OCI-LY7 (cell line): ENCODE measurements at regions not wholly inside any gene's neighbourhood (a gene's known extent, or its start where the extent isn't known, plus 50 kb on each side); places are given as distances from the start of the nearest gene placed in this dataset.

Source experiments
- BruUV-seq: library from RNA; stranded (reverse); fragments of 400-500 nt; replicated peaks from 2 replicates; lab custom pipeline; 2021; lab: Mats Ljungman, UMichigan
- CTCF ChIA-PET: fragments of 300-600 bp; sonication (Branson Sonifier 250); formaldehyde crosslinking; loops from one replicate; lab custom pipeline; 2022; ENCODE audit warnings: antibody characterized with exemption; ENCODE audit not compliant: unreplicated experiment; lab: Charles Lee
- POLR2A ChIA-PET: fragments of 300-600 bp; sonication (Branson Sonifier 250); formaldehyde crosslinking; loops from one replicate; lab custom pipeline; 2022; ENCODE audit warnings: antibody characterized with exemption; lab: Charles Lee
- DNase-seq: peaks from one replicate; pipeline ENCODE4 v3.0.0-alpha.2; 2015; ENCODE audit warnings: low spot score
- H2AFZ ChIP-seq: fragments of 200-600 bp; sonication (generic), shearing (Covaris generic); 2 replicates; pipeline ENCODE4 v1.6.1; 2014; ENCODE audit warnings: mild to moderate bottlenecking, antibody characterized with exemption, low read length, moderate library complexity
- H3K27ac ChIP-seq: fragments of 200-600 bp; sonication (generic); 2 replicates; pipeline ENCODE4 v1.5.1; 2014; ENCODE audit warnings: mixed run types, low read depth, mild to moderate bottlenecking, moderate library complexity, low read length, inconsistent platforms; ENCODE audit not compliant: poor library complexity, severe bottlenecking
- H3K36me3 ChIP-seq: fragments of 200-600 bp; sonication (generic); 2 replicates; pipeline ENCODE4 v1.6.1; 2014; ENCODE audit warnings: mild to moderate bottlenecking, antibody characterized with exemption, low read length, moderate library complexity, mixed read lengths; ENCODE audit not compliant: insufficient read depth
- H3K4me1 ChIP-seq: fragments of 200-600 bp; sonication (generic); 2 replicates; pipeline ENCODE4 v1.5.1; 2014; ENCODE audit warnings: mild to moderate bottlenecking, low read length; ENCODE audit not compliant: insufficient read depth, poor library complexity, severe bottlenecking
- H3K4me2 ChIP-seq: fragments of 200-600 bp; sonication (generic); 2 replicates; pipeline ENCODE4 v1.6.1; 2014; ENCODE audit warnings: mild to moderate bottlenecking, low read length
- H3K4me3 ChIP-seq: fragments of 200-600 bp; sonication (generic); 2 replicates; pipeline ENCODE4 v1.5.1; 2014; ENCODE audit warnings: mild to moderate bottlenecking, low read depth, low read length; ENCODE audit not compliant: poor library complexity, severe bottlenecking
- H3K79me2 ChIP-seq: fragments of 200-600 bp; sonication (generic); 2 replicates; pipeline ENCODE4 v1.6.1; 2016; ENCODE audit warnings: low read depth, mild to moderate bottlenecking, low read length, moderate library complexity, mixed read lengths; ENCODE audit not compliant: insufficient read depth
- H3K9me2 ChIP-seq: fragments of 200-600 bp; sonication (generic); 2 replicates; pipeline ENCODE4 v1.6.1; 2016; ENCODE audit warnings: mild to moderate bottlenecking, low read length, mixed read lengths; ENCODE audit not compliant: insufficient read depth
- H3K9me3 ChIP-seq: fragments of 200-600 bp; sonication (generic); 2 replicates; pipeline ENCODE4 v1.6.1; 2014; ENCODE audit warnings: mild to moderate bottlenecking, mixed run types, low read length, mixed read lengths
- H4K20me1 ChIP-seq: fragments of 200-600 bp; sonication (generic); 2 replicates; pipeline ENCODE4 v1.6.1; 2014; ENCODE audit warnings: mild to moderate bottlenecking, antibody characterized with exemption, low read length, moderate library complexity, mixed read lengths; ENCODE audit not compliant: insufficient read depth
- EZH2phosphoT487 ChIP-seq: fragments of 200-600 bp; sonication (generic); IDR thresholded peaks from 2 replicates; pipeline ENCODE4 v1.6.1; 2018; ENCODE audit warnings: low read depth, borderline replicate concordance, mild to moderate bottlenecking, mixed run types, antibody characterized with exemption, low read length, moderate library complexity, mixed read lengths
- intact Hi-C: fragments of 100-400 bp; cut with micrococcal nuclease; formaldehyde crosslinking; loops from one replicate; pipeline ENCODE4 v1.10.0; 2022; ENCODE audit not compliant: unreplicated experiment
- TF ChIP-seq, protein P1 (sequence below): fragments of 200-600 bp; sonication (generic); conservative IDR thresholded peaks from 2 replicates; pipeline ENCODE4 v1.5.1; 2014; ENCODE audit warnings: mild to moderate bottlenecking, antibody characterized with exemption, low read length, moderate library complexity, mixed read lengths

DNA sequence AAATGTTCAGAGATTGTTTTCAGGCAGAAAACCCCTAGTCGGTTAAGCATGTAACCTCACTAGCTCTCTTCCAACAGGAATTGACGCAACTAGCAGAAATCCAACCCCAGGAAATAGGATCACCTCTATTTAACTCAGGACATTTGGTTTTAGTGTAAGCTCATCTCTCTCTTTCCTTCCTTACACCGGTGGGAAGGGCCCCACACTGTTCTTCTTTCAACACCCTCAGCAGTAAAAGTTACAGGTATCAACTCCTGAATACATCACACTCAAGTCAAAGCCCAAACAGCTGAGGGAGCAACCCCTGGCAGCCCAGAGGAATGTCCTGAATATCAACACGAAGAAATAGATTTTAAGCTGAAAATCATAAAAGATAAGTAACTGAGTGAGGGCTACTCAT lies 191.2 kb upstream of the KIF2B start:
- ChIA-PET CTCF (no interaction called here), POLR2A (no interaction called here)
- intact Hi-C loops, result no loop called here
- Histone ChIP-seq H3K9me3 (no peaks in the 10 kb centered on the region), H3K79me2 (no peaks in the 10 kb centered on the region), H3K4me2 (no peak overlapping the region), H2AFZ (no peak overlapping the region), H3K36me3 (no peaks in the 10 kb centered on the region), H3K4me1 (no peaks in the 10 kb centered on the region), H3K9me2 (no peaks in the 10 kb centered on the region), H4K20me1 (no peaks in the 10 kb centered on the region), H3K27ac (no peak overlapping the region), H3K4me3 (no peak overlapping the region)
- no peak for DNase-seq
- TF ChIP-seq, protein P1, sequence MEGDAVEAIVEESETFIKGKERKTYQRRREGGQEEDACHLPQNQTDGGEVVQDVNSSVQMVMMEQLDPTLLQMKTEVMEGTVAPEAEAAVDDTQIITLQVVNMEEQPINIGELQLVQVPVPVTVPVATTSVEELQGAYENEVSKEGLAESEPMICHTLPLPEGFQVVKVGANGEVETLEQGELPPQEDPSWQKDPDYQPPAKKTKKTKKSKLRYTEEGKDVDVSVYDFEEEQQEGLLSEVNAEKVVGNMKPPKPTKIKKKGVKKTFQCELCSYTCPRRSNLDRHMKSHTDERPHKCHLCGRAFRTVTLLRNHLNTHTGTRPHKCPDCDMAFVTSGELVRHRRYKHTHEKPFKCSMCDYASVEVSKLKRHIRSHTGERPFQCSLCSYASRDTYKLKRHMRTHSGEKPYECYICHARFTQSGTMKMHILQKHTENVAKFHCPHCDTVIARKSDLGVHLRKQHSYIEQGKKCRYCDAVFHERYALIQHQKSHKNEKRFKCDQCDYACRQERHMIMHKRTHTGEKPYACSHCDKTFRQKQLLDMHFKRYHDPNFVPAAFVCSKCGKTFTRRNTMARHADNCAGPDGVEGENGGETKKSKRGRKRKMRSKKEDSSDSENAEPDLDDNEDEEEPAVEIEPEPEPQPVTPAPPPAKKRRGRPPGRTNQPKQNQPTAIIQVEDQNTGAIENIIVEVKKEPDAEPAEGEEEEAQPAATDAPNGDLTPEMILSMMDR, result no peak
- no peak for TF ChIP-seq EZH2phosphoT487
- BruUV-seq, result no TSS peak

DNA sequence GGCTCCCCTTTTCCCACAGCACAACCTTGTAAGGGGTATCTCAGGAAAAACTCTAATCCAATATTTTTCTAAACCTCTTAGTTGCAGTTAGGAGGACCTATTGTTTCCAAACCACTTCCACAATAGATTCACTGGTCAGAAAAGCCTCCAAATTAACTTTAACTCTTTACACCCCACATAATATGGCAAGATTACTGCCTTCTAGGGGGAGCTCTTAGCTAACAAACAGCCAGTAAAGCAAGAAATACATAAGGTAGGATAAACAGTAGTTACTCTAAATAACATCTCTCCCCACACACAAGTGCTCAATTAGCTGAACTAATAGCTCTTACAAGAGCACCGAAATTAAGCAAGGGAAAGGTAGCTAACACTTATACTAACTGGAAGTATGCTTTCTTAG lies 192.1 kb upstream of the KIF2B start:
- TF ChIP-seq, protein P1, result no peak
- no peak for TF ChIP-seq EZH2phosphoT487
- Histone ChIP-seq H3K79me2 (no peaks in the 10 kb centered on the region), H3K4me1 (no peaks in the 10 kb centered on the region), H3K36me3 (no peaks in the 10 kb centered on the region), H3K27ac (no peak overlapping the region), H3K4me3 (no peak overlapping the region), H2AFZ (no peak overlapping the region), H3K9me2 (no peaks in the 10 kb centered on the region), H4K20me1 (no peaks in the 10 kb centered on the region), H3K9me3 (no peaks in the 10 kb centered on the region), H3K4me2 (no peak overlapping the region)
- no peak for DNase-seq
- CTCF ChIA-PET, result no interaction called here
- intact Hi-C loops, result no loop called here
- BruUV-seq, result no TSS peak
- POLR2A ChIA-PET, result no interaction called here

DNA sequence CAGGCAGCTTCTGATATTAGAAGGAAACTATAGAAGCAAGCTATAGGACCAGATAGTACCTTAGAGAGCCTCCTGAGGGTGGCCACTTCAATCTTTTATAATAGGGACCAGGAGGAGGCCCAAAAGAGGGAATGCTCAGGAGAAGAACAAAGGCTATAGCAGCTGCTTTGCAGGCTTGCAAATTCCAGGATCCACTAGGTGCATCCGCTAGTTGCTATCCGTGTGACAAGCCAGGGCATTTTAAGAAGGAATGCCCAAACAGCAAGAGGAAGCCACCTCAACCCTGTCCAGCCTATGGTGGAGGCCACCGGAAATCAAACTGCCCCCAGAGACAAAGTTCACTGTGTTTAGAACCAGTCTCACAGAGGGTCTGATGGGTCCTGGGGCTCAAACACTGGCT lies 192.6 kb upstream of the KIF2B start:
- H3K79me2 ChIP-seq, result no peaks in the 10 kb centered on the region
- no peaks in the 10 kb centered on the region for H3K4me1 ChIP-seq
- no peak overlapping the region for H2AFZ ChIP-seq
- no peaks in the 10 kb centered on the region for H4K20me1 ChIP-seq
- CTCF ChIA-PET, result no interaction called here
- no peak overlapping the region for H3K4me3 ChIP-seq
- H3K27ac ChIP-seq, result no peak overlapping the region
- intact Hi-C loops, result no loop called here
- H3K4me2 ChIP-seq, result no peak overlapping the region
- no TSS peak for BruUV-seq
- TF ChIP-seq, protein P1, result no peak
- TF ChIP-seq EZH2phosphoT487, result no peak
- DNase-seq, result no peak
- no peaks in the 10 kb centered on the region for H3K36me3 ChIP-seq
- POLR2A ChIA-PET, result interaction anchor here (0.6 kb wide), 1 partner anchor 620 kb away, joined by 3 read pairs; no protein-coding TSS in a partner anchor
- H3K9me3 ChIP-seq, result no peaks in the 10 kb centered on the region
- no peaks in the 10 kb centered on the region for H3K9me2 ChIP-seq
